ENCODE measurements at regions not wholly inside any gene's neighbourhood (a gene's known extent, or its start where the extent isn't known, plus 50 kb on each side); places are given as distances from the start of the nearest gene placed in this dataset.

GRCh38 chr16:65889533-65889966 is 476.9 kb upstream of the CDH5 start:
- DNase-seq: no peak

- DNase-seq: no peak
Measured at GRCh38 chr16:65888201-65888600, 478.3 kb upstream of the CDH5 start.

- DNase-seq: no peak
Measured at GRCh38 chr16:65884018-65884417, 482.5 kb upstream of the CDH5 start.

DNA sequence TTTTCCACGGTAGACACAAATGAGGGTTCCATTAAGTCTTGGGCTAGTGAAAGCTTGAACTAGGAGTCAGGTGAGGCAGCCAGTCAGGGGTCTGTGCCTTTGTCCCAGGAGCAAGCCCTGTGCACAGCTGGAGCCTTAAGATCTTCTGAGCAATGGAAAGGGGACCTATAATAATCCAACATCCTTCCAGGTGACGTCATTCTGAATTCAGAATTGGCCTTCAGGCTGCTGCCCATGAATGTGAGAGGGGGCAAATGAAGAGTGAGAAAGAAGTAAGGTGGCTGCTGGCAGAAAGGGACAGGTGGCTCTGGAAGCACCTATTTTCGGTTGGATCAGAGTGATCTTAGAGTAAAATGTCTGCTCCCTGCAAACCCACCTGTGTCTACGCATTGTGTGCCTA is 488.1 kb upstream of the CDH5 start:
- DNase-seq: no peak

DNA sequence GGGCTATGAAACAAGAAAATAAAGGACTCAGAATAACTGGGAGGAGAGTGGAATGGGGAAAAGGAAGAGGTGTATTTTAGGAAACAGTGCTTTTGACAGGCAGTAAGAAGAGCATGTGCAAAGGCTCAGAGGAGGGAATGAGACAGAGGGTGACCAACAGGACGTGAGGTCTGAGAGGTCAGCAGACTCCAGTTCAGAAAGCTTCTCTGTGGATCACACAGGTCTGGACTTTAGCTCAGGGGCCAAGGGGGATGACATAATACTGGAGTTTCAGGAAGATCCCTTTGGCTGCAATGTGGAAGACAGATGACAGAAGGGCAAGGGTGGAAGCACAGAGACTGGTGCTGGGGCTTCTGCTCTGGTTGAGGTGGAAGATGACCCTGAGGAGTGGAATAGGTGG is 489.9 kb upstream of the CDH5 start:
- DNase-seq: no peak

GRCh38 chr16:65876056-65876408 is 490.5 kb upstream of the CDH5 start:
- no peak for DNase-seq

GRCh38 chr16:65875381-65876055 is 491.0 kb upstream of the CDH5 start:
- DNase-seq: no peak

DNA sequence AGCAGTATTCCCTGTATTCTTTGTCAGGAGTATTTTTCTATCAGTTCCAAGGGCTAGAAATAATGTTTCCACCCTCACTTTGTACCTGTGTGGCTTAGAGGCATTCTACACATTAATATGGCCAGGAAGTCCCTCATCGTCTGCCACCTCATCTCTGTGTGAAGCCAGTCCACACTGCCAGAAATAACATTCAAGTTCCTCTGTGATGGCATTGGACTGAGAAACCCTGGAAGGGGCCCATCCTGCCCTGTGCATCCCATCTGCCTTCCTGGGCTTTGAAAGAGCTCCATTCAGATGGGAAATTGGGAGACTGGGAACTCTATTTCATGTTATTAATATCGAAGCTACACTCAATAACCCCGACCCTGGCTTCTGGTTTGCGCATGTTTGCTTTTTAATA is 497.2 kb upstream of the CDH5 start:
- no peak for DNase-seq

DNA sequence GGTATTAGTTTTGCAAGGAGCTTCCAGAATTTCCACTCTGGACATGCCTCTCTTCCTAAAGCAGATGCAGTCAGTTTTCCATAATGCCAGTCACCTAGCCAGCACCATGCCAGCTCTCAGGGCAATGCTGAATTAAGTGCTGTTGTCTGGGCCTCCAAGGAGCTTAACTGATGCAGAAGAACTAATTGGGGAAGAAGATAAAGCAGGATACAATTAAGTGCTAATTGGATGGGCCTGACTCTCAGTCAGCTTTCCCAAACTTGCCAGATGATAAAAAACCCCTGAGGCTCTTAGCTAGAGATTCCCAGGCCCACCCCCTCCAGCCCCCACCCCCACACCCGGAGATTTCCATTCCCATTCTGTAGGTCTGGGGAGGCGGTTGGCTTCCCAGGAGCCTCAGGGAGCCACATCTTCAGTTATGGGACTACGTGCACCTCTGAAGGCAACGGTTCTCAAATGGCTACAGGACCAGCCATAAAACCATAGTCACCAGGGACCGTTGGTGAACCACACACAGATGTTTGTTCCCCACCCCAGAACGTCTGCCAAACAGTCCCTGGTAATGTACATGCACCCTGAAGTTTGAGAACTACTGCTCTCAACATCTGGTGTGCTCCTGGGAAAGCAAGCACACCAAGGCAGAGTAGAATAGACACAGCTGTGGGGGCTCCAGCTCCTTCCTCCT is 499.1 kb upstream of the CDH5 start:
- DNase-seq: no peak

- no peak for DNase-seq
Measured at GRCh38 chr16:65863236-65863635, 503.3 kb upstream of the CDH5 start.

DNA sequence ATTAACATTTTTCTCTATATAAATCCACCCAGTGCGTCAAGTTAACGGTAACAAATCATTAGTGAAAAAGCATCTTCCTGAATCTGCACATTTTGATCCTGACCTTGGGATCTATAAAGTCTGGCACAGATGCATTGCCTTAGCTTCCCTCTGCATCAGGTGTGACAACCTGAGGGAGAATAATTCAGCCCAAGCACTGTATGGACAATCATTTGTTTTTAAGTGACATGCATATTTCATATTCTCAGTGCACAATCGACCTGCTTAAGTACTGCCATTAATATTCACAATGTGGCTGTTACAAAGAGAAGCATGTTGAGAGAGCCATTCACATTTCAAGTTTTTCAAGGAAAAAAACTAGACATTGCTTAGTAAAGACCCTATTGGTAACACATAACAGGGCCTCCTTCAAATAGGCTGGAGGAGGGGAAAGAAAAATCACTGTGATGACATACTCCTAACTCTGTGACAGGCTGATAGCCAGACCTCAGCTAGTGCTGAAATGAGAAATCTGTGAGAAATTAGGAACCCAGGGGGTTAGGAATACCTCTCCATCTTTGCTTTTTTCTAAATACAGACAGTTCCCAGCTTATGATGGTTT is 505.3 kb upstream of the CDH5 start:
- DNase-seq: no peak

DNA sequence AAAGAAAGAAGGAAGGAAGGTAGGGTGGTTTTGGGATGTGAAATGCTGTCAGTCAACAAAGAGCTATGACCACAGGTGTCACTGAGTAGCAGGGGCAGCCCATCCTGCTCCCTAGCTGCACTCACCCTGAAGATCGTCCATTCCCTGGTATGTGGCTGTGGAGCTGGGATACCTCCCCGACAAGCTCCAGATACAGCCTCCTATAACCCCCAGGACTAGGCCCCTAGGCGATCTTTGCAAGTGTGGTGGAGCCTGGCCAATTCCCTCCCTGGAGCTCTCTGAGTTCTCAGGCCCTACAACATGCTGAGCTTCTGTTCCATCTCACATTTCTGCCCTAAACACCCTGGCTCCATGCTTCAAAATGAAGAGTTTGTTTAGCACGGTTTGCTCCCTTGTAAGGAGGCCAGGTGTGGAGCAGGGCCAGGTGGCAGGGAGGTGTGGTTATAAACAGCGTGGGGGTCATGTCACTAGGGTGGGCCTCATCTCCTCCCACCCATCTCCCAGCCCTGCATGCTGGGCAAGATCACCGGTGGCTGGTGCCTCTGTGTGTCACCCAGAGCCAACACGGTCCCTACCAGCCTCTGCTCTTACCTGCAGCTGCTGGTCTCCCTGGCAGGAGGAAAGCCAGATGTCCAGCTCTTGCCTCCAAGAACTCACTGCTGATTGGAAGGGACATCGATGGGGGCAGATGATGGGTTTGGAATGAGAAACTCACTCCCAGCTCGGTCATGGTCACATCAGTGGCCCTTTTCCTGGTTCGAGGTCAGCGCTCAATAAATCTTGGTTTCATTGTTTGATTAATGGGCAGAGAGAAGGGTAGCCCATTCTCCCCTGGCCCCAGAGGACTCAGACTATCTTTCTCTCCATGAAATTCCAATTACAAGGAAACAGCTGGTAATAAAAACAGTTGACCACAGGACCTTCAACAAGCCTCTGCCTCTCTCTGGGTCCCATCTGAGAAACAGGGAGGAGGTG is 511.0 kb upstream of the CDH5 start:
- no peak for DNase-seq

DNA sequence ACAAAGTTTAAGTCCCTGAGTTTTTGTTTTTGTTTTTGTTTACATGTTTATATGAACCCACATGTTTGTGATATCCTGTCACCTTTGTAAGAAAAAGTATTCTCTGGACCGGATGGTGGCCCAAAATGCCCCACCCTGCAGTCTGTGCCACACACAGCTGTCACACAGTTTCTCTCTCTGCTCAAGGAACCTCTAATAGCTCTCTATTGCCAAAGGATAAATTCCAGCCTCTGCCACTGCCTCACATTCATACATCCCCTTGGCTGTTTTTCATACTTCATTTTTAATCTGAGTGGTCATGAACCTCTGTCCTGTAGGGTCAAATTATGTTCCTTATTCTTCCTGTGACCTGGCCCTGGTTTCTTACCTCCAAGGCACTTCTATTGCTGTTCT is 520.3 kb upstream of the CDH5 start:
- DNase-seq: no peak

- no peak for DNase-seq
Measured at GRCh38 chr16:65845466-65846209, 520.9 kb upstream of the CDH5 start.

- no peak for DNase-seq
Measured at GRCh38 chr16:65843941-65844340, 522.5 kb upstream of the CDH5 start.

GRCh38 chr16:65842067-65842466 is 524.4 kb upstream of the CDH5 start:
- DNase-seq: no peak

DNA sequence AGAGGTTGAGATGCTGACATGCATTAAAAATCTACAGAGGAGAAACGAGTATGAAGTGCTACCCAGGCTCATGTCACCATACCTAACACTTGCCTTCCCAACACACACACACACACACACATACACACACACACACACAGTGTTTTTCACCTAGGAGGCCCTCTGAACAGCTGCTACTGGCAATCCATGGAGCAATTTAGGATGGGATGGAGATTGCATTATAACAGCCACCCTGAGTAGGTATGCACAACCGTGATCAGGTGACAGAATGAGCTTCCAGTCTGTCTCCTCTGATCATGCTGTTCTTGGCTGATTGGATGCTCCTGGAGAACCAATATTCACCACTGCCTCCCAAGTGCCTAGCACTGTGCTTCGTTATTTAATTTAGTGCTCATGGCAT is 528.5 kb upstream of the CDH5 start:
- DNase-seq: no peak

DNA sequence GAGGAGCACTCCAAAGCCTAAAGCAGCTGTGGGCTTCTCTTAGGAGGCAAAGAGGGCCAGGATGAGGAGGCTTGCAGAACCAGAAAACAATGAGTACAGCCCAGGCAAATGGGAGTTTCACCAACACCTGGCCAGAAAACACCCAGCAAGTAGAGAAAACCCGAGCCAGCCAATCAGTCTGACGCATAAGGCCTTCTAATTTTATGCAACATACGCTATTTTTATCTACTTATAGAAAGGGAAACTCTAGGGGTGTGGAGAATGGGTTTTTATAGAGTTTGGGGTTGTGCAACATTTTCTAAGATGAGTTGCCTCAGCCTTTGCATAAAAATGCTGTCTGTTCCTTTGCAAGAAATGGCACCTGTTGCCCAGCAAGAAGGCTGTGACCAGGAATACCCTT is 529.0 kb upstream of the CDH5 start:
- no peak for DNase-seq

GRCh38 chr16:65834688-65835087 is 531.8 kb upstream of the CDH5 start:
- DNase-seq: no peak

GRCh38 chr16:65833171-65833871 is 533.2 kb upstream of the CDH5 start:
- no peak for DNase-seq

GRCh38 chr16:65832679-65833078 is 533.8 kb upstream of the CDH5 start:
- DNase-seq: no peak
